GM06990 (cell line): ENCODE measurements at regions not wholly inside any gene's neighbourhood (a gene's known extent, or its start where the extent isn't known, plus 50 kb on each side); places are given as distances from the start of the nearest gene placed in this dataset.

ENCODE experiments used
- DNase-seq: peaks from one replicate; pipeline ENCODE4 v3.0.0-alpha.2; 2011; ENCODE audit not compliant: insufficient read length; ENCODE audit errors: extremely low read depth
- H3K27me3 ChIP-seq: replicated peaks from 2 replicates; pipeline ENCODE4 v1.6.0; 2011; ENCODE audit warnings: low read length; ENCODE audit not compliant: control insufficient read depth, insufficient read depth
- H3K36me3 ChIP-seq: 2 replicates; pipeline ENCODE4 v1.5.1; 2011; ENCODE audit warnings: low read length; ENCODE audit not compliant: control insufficient read depth, insufficient read depth
- H3K4me3 ChIP-seq: replicated peaks from 2 replicates; pipeline ENCODE4 v1.5.1; 2011; ENCODE audit warnings: low read depth, mild to moderate bottlenecking, control low read depth, low read length
- TF ChIP-seq, protein P1 (sequence below): IDR thresholded peaks from 2 replicates; pipeline ENCODE4 v1.5.1; 2011; ENCODE audit warnings: low read length, control low read depth, mild to moderate bottlenecking, inconsistent platforms; ENCODE audit not compliant: insufficient read depth, poor library complexity, severe bottlenecking

DNA sequence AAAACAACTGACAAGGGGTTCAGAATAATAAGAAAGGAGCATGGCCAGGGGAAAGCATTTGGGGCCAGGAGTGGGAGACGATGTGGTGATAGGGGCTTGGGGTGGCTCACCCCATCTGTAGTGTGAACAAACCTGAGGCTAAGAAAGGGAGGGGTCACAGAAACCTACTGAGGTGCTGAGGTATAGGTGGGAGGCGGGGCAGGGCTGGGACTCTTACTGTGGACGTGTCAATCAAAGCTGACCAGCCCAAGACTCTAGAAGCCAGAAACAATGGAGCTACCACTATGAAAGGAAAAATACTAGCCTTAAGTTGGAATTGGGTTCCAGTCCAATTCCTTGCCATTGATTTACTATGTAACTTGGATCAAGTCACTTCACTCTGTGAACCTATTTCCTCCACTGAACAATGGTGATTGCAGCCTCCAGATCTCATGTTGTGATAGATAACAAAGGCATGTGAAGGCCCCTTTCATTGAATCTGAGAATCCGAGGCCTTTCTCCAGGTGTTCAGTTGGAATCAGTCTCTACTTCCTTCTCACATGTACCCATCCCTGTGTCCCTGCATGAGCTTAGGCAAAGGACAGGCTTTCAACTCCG lies 260.9 kb upstream of the HES1 start:
- Histone ChIP-seq H3K27me3 (no peaks in the 10 kb centered on the region), H3K36me3 (no peaks in the 10 kb centered on the region), H3K4me3 (no peak overlapping the region)
- TF ChIP-seq, protein P1, sequence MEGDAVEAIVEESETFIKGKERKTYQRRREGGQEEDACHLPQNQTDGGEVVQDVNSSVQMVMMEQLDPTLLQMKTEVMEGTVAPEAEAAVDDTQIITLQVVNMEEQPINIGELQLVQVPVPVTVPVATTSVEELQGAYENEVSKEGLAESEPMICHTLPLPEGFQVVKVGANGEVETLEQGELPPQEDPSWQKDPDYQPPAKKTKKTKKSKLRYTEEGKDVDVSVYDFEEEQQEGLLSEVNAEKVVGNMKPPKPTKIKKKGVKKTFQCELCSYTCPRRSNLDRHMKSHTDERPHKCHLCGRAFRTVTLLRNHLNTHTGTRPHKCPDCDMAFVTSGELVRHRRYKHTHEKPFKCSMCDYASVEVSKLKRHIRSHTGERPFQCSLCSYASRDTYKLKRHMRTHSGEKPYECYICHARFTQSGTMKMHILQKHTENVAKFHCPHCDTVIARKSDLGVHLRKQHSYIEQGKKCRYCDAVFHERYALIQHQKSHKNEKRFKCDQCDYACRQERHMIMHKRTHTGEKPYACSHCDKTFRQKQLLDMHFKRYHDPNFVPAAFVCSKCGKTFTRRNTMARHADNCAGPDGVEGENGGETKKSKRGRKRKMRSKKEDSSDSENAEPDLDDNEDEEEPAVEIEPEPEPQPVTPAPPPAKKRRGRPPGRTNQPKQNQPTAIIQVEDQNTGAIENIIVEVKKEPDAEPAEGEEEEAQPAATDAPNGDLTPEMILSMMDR: no peak
- DNase-seq: no peak

DNA sequence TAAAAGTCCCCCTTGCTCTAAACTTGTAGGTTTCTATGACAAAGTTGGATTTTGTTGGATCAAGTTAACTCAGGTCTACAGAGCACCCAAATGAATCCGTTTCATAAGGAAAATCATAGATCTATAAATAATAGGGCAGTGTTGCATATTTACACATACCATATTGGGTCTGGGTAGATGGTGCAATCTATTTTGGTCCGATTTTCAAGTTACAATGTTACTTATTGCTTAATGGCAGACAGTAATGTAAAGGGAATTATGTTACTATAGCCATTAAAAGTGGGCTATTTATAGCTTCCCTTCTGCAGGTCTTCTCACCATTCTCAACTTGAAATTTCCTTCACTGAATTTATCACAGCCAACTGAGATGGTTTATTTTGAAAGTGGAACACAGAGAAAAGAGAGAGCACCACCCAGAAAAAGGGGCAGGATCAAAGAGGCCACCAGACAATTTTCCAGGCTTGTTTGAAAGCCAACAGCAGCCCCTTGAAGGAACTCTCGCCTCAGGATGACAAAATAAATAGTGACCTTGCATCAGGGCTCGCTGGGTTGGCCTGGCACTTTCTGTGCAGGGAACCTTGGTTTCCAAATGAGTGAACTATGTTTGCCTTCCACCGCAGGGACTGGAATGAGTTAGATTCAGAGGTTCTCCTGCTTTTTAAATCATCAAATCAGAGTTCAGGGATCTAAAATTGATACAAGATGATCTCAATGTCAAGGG lies 260.2 kb upstream of the HES1 start:
- DNase-seq: no peak
- Histone ChIP-seq H3K27me3 (no peaks in the 10 kb centered on the region), H3K4me3 (no peak overlapping the region), H3K36me3 (no peaks in the 10 kb centered on the region)
- TF ChIP-seq, protein P1: no peak

DNA sequence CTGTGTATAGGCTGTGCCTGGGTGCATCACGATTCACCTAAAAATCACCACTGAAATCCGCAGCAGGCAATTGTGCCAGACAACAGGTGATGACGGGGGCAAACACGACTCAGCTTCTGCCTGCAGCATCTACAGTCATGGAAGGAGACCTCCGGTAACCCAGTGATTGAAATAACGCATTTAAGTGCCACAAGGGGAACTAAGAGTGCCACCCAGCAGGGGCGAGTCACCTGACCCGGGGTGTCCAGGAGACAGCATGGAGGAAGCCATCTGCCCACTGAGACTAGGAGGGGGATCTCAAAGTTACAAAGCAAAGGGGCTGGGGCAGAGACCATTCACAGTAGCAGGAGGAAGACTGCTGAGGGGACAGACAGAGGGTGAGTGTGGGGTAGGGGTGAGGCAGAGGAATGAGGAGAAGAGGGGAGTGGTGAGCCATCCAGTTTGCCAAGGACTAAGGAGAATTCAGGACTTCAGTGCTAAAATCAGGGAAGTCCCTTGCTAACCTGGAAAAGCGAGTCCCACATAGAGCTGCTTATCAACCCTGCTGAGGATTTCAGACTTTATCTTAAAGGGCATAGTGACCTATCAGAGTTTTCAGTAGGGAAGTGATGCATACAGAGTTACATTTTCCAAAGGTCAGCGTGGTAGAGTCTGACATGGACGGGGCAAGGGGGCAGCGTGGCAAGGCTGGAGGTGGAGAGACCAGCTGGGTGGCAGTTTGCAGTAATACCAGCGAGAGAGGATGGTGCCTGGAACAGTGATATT lies 256.7 kb upstream of the HES1 start:
- TF ChIP-seq, protein P1: no peak
- no peak for DNase-seq
- H3K4me3 ChIP-seq: no peak overlapping the region

DNA sequence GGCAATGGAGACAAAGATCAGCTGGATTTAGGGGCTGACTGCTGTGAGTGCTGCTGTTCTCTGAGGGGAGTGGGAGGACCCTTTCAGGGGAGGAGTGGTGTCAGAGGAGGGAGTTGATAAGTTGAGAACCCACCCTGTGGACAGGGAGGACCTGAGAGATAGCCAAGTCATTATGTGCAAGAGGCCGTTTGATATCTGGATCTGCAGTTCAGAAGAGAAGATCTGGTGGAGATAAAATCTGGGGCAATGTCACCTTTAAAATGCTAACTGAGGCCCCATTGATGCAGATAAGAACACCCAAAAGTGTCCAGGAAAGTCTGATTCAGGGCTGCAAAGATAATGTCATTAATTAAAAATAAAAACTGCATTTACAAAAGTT lies 256.1 kb upstream of the HES1 start:
- TF ChIP-seq, protein P1: no peak
- Histone ChIP-seq H3K36me3 (no peaks in the 10 kb centered on the region), H3K27me3 (no peaks in the 10 kb centered on the region), H3K4me3 (no peak overlapping the region)
- DNase-seq: no peak

More for the DNA sequence above, 256.7 kb upstream of the HES1 start:
- H3K27me3 ChIP-seq: no peaks in the 10 kb centered on the region
- H3K36me3 ChIP-seq: no peaks in the 10 kb centered on the region

DNA sequence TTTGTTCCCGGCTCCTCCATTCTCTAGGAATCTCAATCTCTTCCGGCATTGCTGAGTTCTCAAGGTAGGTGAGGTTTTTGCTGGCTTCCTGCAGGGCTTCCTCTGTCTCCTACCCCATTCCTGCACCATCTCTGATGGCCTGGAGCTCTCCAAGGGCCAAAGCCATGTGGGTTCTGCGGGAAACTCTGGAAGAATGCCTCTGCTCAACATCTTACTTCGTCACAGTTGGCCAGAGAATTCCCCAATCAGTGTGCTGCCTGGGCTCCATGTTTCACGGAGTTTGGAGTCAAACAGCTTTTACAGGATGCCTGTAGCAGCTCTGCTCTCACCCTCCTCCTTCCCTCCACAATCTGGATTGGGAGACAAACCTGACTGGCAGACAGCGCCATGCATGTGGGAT lies 253.9 kb upstream of the HES1 start:
- no peaks in the 10 kb centered on the region for H3K36me3 ChIP-seq
- TF ChIP-seq, protein P1: no peak
- H3K4me3 ChIP-seq: no peak overlapping the region
- no peak for DNase-seq
- no peaks in the 10 kb centered on the region for H3K27me3 ChIP-seq
